ENCODE measurements at regions not wholly inside any gene's neighbourhood (a gene's known extent, or its start where the extent isn't known, plus 50 kb on each side); places are given as distances from the start of the nearest gene placed in this dataset.

- ChIA-PET POLR2A (ENCODE audit: low non-redundant PET) (no interaction called here), CTCF (no interaction called here)
- intact Hi-C loops (cut with micrococcal nuclease; ENCODE audit: unreplicated experiment) = no loop called here
- no peak for TF ChIP-seq CTCF (conservative IDR thresholded peaks at IDR 0.05; ENCODE audit: low read depth, low read length)
- no peak for DNase-seq (ENCODE audit: low spot score)
- Histone ChIP-seq H3K27me3 (replicated peaks; ENCODE audit: insufficient read depth, low read depth, low read length, poor library complexity) (peaks cover 5% of the 10 kb centered on the region), H3K36me3 (ENCODE audit: insufficient read depth, low read length, poor library complexity, severe bottlenecking) (no peaks in the 10 kb centered on the region), H3K9me3 (ENCODE audit: low read depth, low read length, poor library complexity, severe bottlenecking) (no peaks in the 10 kb centered on the region), H3K4me1 (ENCODE audit: insufficient read depth, low read length, poor library complexity, severe bottlenecking) (no peaks in the 10 kb centered on the region), H3K27ac (ENCODE audit: low read depth, low read length, poor library complexity, severe bottlenecking) (no peak overlapping the region), H3K4me3 (ENCODE audit: low read depth, low read length, poor library complexity, severe bottlenecking) (no peak overlapping the region)
- BruUV-seq (replicated peaks) = no TSS peak
Observed at GRCh38 chr4:185914583-185915199, 102.7 kb upstream of the SORBS2 start.

GRCh38 chr4:185915271-185915670 lies 103.3 kb upstream of the SORBS2 start:
- H3K36me3 ChIP-seq (ENCODE audit: insufficient read depth, low read length, poor library complexity, severe bottlenecking) = no peaks in the 10 kb centered on the region
- no peak overlapping the region for H3K27ac ChIP-seq (ENCODE audit: low read depth, low read length, poor library complexity, severe bottlenecking)
- intact Hi-C loops (cut with micrococcal nuclease; ENCODE audit: unreplicated experiment) = no loop called here
- no TSS peak for BruUV-seq (replicated peaks)
- CTCF ChIA-PET = no interaction called here
- H3K27me3 ChIP-seq (replicated peaks; ENCODE audit: insufficient read depth, low read depth, low read length, poor library complexity) = peaks cover 11% of the 10 kb centered on the region
- no peaks in the 10 kb centered on the region for H3K4me1 ChIP-seq (ENCODE audit: insufficient read depth, low read length, poor library complexity, severe bottlenecking)
- H3K9me3 ChIP-seq (ENCODE audit: low read depth, low read length, poor library complexity, severe bottlenecking) = no peaks in the 10 kb centered on the region
- no peak for TF ChIP-seq CTCF (conservative IDR thresholded peaks at IDR 0.05; ENCODE audit: low read depth, low read length)
- no peak for TF ChIP-seq EZH2 (IDR thresholded peaks at IDR 0.05; ENCODE audit: borderline replicate concordance, low read depth, low read length, poor library complexity, severe bottlenecking)
- DNase-seq (ENCODE audit: low spot score) = no peak
- no peak overlapping the region for H3K4me3 ChIP-seq (ENCODE audit: low read depth, low read length, poor library complexity, severe bottlenecking)
- POLR2A ChIA-PET (ENCODE audit: low non-redundant PET) = no interaction called here

- intact Hi-C loops (cut with micrococcal nuclease; ENCODE audit: unreplicated experiment) = no loop called here
- H3K4me1 ChIP-seq (ENCODE audit: insufficient read depth, low read length, poor library complexity, severe bottlenecking) = no peaks in the 10 kb centered on the region
- H3K36me3 ChIP-seq (ENCODE audit: insufficient read depth, low read length, poor library complexity, severe bottlenecking) = no peaks in the 10 kb centered on the region
- no peak for TF ChIP-seq EZH2 (IDR thresholded peaks at IDR 0.05; ENCODE audit: borderline replicate concordance, low read depth, low read length, poor library complexity, severe bottlenecking)
- no peak for TF ChIP-seq CTCF (conservative IDR thresholded peaks at IDR 0.05; ENCODE audit: low read depth, low read length)
- no peak for DNase-seq (ENCODE audit: low spot score)
- H3K27ac ChIP-seq (ENCODE audit: low read depth, low read length, poor library complexity, severe bottlenecking) = no peak overlapping the region
- H3K4me3 ChIP-seq (ENCODE audit: low read depth, low read length, poor library complexity, severe bottlenecking) = no peak overlapping the region
- no TSS peak for BruUV-seq (replicated peaks)
- H3K27me3 ChIP-seq (replicated peaks; ENCODE audit: insufficient read depth, low read depth, low read length, poor library complexity) = peaks cover 15% of the 10 kb centered on the region
- ChIA-PET POLR2A (ENCODE audit: low non-redundant PET) (no interaction called here), CTCF (no interaction called here)
- H3K9me3 ChIP-seq (ENCODE audit: low read depth, low read length, poor library complexity, severe bottlenecking) = no peaks in the 10 kb centered on the region
Observed at GRCh38 chr4:185915817-185916216, 103.8 kb upstream of the SORBS2 start.

All from A673 (cell line).